ENCODE measurements at regions not wholly inside any gene's neighbourhood (a gene's known extent, or its start where the extent isn't known, plus 50 kb on each side); places are given as distances from the start of the nearest gene placed in this dataset.

GRCh38 chr3:177733233-177733632, 536.0 kb upstream of the TBL1XR1 start:
- TF ChIP-seq OSR1 (CRISPR knock-in tag; IDR thresholded peaks at IDR 0.05) (no peak), CSDC2 (CRISPR knock-in tag; IDR thresholded peaks at IDR 0.05) (no peak), ZNF565 (CRISPR knock-in tag; conservative IDR thresholded peaks at IDR 0.05; ENCODE audit: low read depth) (no peak), ESRRG (CRISPR knock-in tag; IDR thresholded peaks at IDR 0.05) (no peak), ZNF70 (CRISPR knock-in tag; IDR thresholded peaks at IDR 0.05) (no peak), ISL1 (CRISPR knock-in tag; IDR thresholded peaks at IDR 0.05) (no peak), ZC3H10 (CRISPR knock-in tag; IDR thresholded peaks at IDR 0.05) (no peak), TCF4 (CRISPR knock-in tag; IDR thresholded peaks at IDR 0.05; ENCODE audit: borderline replicate concordance) (no peak), ARNTL (CRISPR knock-in tag; IDR thresholded peaks at IDR 0.05; ENCODE audit: borderline replicate concordance, low read depth) (no peak)
- ATAC-seq: no peak

GRCh38 chr3:177733936-177734335, 536.7 kb upstream of the TBL1XR1 start:
- no peak for ATAC-seq
- no peak for TF ChIP-seq TOX (CRISPR knock-in tag; IDR thresholded peaks at IDR 0.05; ENCODE audit: borderline replicate concordance)
- TF ChIP-seq GLIS3 (CRISPR knock-in tag; IDR thresholded peaks at IDR 0.05): no peak
- no peak for TF ChIP-seq POU6F1 (CRISPR knock-in tag; IDR thresholded peaks at IDR 0.05; ENCODE audit: borderline replicate concordance, low read depth)
- no peak for TF ChIP-seq OSR1 (CRISPR knock-in tag; IDR thresholded peaks at IDR 0.05)
- TF ChIP-seq ISL1 (CRISPR knock-in tag; IDR thresholded peaks at IDR 0.05): no peak
- TF ChIP-seq RARB (CRISPR knock-in tag; IDR thresholded peaks at IDR 0.05): no peak
- no peak for TF ChIP-seq ARNTL (CRISPR knock-in tag; IDR thresholded peaks at IDR 0.05; ENCODE audit: borderline replicate concordance, low read depth)
- TF ChIP-seq TCF4 (CRISPR knock-in tag; IDR thresholded peaks at IDR 0.05; ENCODE audit: borderline replicate concordance): no peak
- no peak for TF ChIP-seq CSRNP3 (CRISPR knock-in tag; IDR thresholded peaks at IDR 0.05)
- no peak for TF ChIP-seq TSHZ2 (CRISPR knock-in tag; IDR thresholded peaks at IDR 0.05)
- TF ChIP-seq BACH2 (CRISPR knock-in tag; IDR thresholded peaks at IDR 0.05; ENCODE audit: borderline replicate concordance): no peak
- TF ChIP-seq CSDC2 (CRISPR knock-in tag; IDR thresholded peaks at IDR 0.05): no peak
- no peak for TF ChIP-seq ESRRG (CRISPR knock-in tag; IDR thresholded peaks at IDR 0.05)
- TF ChIP-seq PPARA (CRISPR knock-in tag; IDR thresholded peaks at IDR 0.05; ENCODE audit: borderline replicate concordance): no peak
- no peak for TF ChIP-seq ZC3H10 (CRISPR knock-in tag; IDR thresholded peaks at IDR 0.05)
- no peak for TF ChIP-seq CREB5 (CRISPR knock-in tag; IDR thresholded peaks at IDR 0.05; ENCODE audit: low read depth)
- no peak for TF ChIP-seq SNAI2 (CRISPR knock-in tag; IDR thresholded peaks at IDR 0.05)
- no peak for TF ChIP-seq ZFP3 (CRISPR knock-in tag; IDR thresholded peaks at IDR 0.05)

GRCh38 chr3:177735431-177735830, 538.1 kb upstream of the TBL1XR1 start:
- no peak for TF ChIP-seq CSRNP3 (CRISPR knock-in tag; IDR thresholded peaks at IDR 0.05)
- peak; percentile 83 for TF ChIP-seq ISL1 (CRISPR knock-in tag; IDR thresholded peaks at IDR 0.05)
- ATAC-seq: no peak

GRCh38 chr3:177739461-177739860, 542.2 kb upstream of the TBL1XR1 start:
- no peak for ATAC-seq
- TF ChIP-seq RARB (CRISPR knock-in tag; IDR thresholded peaks at IDR 0.05) (no peak), TSHZ2 (CRISPR knock-in tag; IDR thresholded peaks at IDR 0.05) (no peak), BACH2 (CRISPR knock-in tag; IDR thresholded peaks at IDR 0.05; ENCODE audit: borderline replicate concordance) (no peak), SNAI2 (CRISPR knock-in tag; IDR thresholded peaks at IDR 0.05) (no peak), ISL1 (CRISPR knock-in tag; IDR thresholded peaks at IDR 0.05) (no peak), ZNF8 (CRISPR knock-in tag; IDR thresholded peaks at IDR 0.05) (no peak), ZC3H10 (CRISPR knock-in tag; IDR thresholded peaks at IDR 0.05) (no peak), TCF4 (CRISPR knock-in tag; IDR thresholded peaks at IDR 0.05; ENCODE audit: borderline replicate concordance) (no peak), POU6F1 (CRISPR knock-in tag; IDR thresholded peaks at IDR 0.05; ENCODE audit: borderline replicate concordance, low read depth) (no peak)

Measured in SK-N-SH treated with all-trans-retinoic acid at 6 μM for 48 hours (cell line).